Upper lobe of left lung (tissue), 4 donors: ENCODE measurements at regions not wholly inside any gene's neighbourhood (a gene's known extent, or its start where the extent isn't known, plus 50 kb on each side); places are given as distances from the start of the nearest gene placed in this dataset.

ENCODE experiments used
- EP300 ChIP-seq, 4 donors: sonication (generic); formaldehyde crosslinking; IDR thresholded peaks; one replicate each; pipeline ENCODE4 v1.5.1; 2017; ENCODE audit warnings: antibody characterized with exemption in 4 of 4, control low read depth in 2 of 4
- POLR2A ChIP-seq, 4 donors: fragments of 450-650 bp; IDR thresholded peaks; one replicate each; pipeline ENCODE4 v1.5.1; 2016 to 2017; ENCODE audit warnings: antibody characterized with exemption in 4 of 4, mild to moderate bottlenecking in 2 of 4
- POLR2AphosphoS5 ChIP-seq, 2 donors: sonication (generic); formaldehyde crosslinking; IDR thresholded peaks; one replicate each; pipeline ENCODE4 v1.5.1; 2017; ENCODE audit warnings: antibody characterized with exemption in 2 of 2
- TF ChIP-seq, protein P1 (sequence below), 6 experiments: fragments of 450-650 bp in 4 of 6; fragments of 200-600 bp in 2 of 6; sonication (generic) in 2 of 6; IDR thresholded peaks; one replicate each; pipeline ENCODE4 v1.5.1; 2016 to 2019; ENCODE audit warnings: antibody characterized with exemption in 6 of 6

DNA sequence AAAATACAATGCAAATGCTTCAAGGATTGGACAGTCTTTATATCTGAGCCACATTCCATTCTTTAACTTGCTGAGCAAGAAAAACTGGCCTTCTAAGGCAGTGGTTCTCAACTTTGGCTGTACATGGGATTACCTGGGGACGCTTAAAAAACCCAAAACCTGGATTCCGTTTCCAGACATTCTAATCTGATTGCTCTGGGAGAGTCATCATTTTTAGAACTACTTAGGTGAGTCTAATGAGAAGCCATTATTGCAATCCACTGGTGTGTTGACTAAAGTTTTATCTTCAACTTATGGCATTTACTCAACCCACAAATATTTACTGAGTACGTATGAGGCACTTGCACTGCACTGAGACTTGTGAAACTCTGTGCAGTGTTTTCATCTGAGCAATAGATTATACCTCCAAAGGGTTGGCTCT lies 195.7 kb upstream of the ATP11B start:
- TF ChIP-seq, protein P1, sequence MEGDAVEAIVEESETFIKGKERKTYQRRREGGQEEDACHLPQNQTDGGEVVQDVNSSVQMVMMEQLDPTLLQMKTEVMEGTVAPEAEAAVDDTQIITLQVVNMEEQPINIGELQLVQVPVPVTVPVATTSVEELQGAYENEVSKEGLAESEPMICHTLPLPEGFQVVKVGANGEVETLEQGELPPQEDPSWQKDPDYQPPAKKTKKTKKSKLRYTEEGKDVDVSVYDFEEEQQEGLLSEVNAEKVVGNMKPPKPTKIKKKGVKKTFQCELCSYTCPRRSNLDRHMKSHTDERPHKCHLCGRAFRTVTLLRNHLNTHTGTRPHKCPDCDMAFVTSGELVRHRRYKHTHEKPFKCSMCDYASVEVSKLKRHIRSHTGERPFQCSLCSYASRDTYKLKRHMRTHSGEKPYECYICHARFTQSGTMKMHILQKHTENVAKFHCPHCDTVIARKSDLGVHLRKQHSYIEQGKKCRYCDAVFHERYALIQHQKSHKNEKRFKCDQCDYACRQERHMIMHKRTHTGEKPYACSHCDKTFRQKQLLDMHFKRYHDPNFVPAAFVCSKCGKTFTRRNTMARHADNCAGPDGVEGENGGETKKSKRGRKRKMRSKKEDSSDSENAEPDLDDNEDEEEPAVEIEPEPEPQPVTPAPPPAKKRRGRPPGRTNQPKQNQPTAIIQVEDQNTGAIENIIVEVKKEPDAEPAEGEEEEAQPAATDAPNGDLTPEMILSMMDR (IDR thresholded peaks at IDR 0.05) = no peak
- TF ChIP-seq POLR2A (IDR thresholded peaks at IDR 0.05) (no peak), POLR2AphosphoS5 (IDR thresholded peaks at IDR 0.05) (no peak), EP300 (IDR thresholded peaks at IDR 0.05) (no peak)
